Endodermal cell (in vitro differentiated cells): ENCODE measurements at regions not wholly inside any gene's neighbourhood (a gene's known extent, or its start where the extent isn't known, plus 50 kb on each side); places are given as distances from the start of the nearest gene placed in this dataset.

Source experiments
- DNase-seq: peaks from one replicate; pipeline ENCODE4 v3.0.0-alpha.2; 2017
- H3K27ac ChIP-seq: 2 replicates; pipeline ENCODE4 v1.5.1; 2013; ENCODE audit warnings: mild to moderate bottlenecking, low read depth, low read length, moderate library complexity
- H3K27me3 ChIP-seq: 2 replicates; pipeline ENCODE4 v1.6.1; 2013; ENCODE audit warnings: mild to moderate bottlenecking, low read length, moderate library complexity; ENCODE audit not compliant: insufficient read depth, control insufficient read depth, poor library complexity, severe bottlenecking
- H3K36me3 ChIP-seq: 2 replicates; pipeline ENCODE4 v1.7.0; 2013; ENCODE audit warnings: mild to moderate bottlenecking, low read length, moderate library complexity; ENCODE audit not compliant: control insufficient read depth, insufficient read depth
- H3K4me1 ChIP-seq: one replicate; pipeline ENCODE4 v1.7.0; 2013; ENCODE audit warnings: low read length; ENCODE audit not compliant: control insufficient read depth, insufficient read depth
- H3K4me3 ChIP-seq: 2 replicates; pipeline ENCODE4 v1.5.1; 2013; ENCODE audit warnings: mild to moderate bottlenecking, low read length, moderate library complexity
- H3K9ac ChIP-seq: 2 replicates; pipeline ENCODE4 v1.6.1; 2013; ENCODE audit warnings: mild to moderate bottlenecking, low read length, moderate library complexity; ENCODE audit not compliant: poor library complexity, severe bottlenecking; ENCODE audit errors: extremely low read depth
- H3K9me3 ChIP-seq: 2 replicates; pipeline ENCODE4 v1.6.1; 2013; ENCODE audit warnings: mild to moderate bottlenecking, low read length, moderate library complexity; ENCODE audit not compliant: control insufficient read depth
- H3K27ac Mint-ChIP-seq: 2 replicates; pipeline ENCODE4 v1.8.0; 2020; ENCODE audit warnings: mixed read lengths
- H3K27me3 Mint-ChIP-seq: 2 replicates; pipeline ENCODE4 v1.8.0; 2021; ENCODE audit warnings: mild to moderate bottlenecking, mixed read lengths; ENCODE audit not compliant: insufficient read depth
- H3K36me3 Mint-ChIP-seq: 2 replicates; pipeline ENCODE4 v1.8.0; 2020; ENCODE audit warnings: low read depth, mixed read lengths
- H3K4me1 Mint-ChIP-seq: 2 replicates; pipeline ENCODE4 v1.8.0; 2020; ENCODE audit warnings: mixed read lengths
- H3K4me3 Mint-ChIP-seq: 2 replicates; pipeline ENCODE4 v1.8.0; 2020; ENCODE audit warnings: mild to moderate bottlenecking, moderate library complexity, mixed read lengths
- H3K9me3 Mint-ChIP-seq: 2 replicates; pipeline ENCODE4 v1.8.0; 2020; ENCODE audit warnings: mild to moderate bottlenecking, mixed read lengths
- WGBS, 2 experiments: methylation state at CpG; one replicate each; pipeline versions ENCODE4 v1.1.5 to v1.1.7; 2013; ENCODE audit warnings: missing lambda C conversion rate in 2 of 2, mixed read lengths in 1 of 2; ENCODE audit not compliant: insufficient coverage in 1 of 2, insufficient read length in 1 of 2; 5-methylcytosine and 5-hydroxymethylcytosine counted together
- TF ChIP-seq, protein P1 (sequence below): fragments of 200-600 bp; sonication (generic); conservative IDR thresholded peaks from 2 replicates; pipeline ENCODE4 v1.5.0; 2021; ENCODE audit warnings: antibody characterized with exemption, mild to moderate bottlenecking

DNA sequence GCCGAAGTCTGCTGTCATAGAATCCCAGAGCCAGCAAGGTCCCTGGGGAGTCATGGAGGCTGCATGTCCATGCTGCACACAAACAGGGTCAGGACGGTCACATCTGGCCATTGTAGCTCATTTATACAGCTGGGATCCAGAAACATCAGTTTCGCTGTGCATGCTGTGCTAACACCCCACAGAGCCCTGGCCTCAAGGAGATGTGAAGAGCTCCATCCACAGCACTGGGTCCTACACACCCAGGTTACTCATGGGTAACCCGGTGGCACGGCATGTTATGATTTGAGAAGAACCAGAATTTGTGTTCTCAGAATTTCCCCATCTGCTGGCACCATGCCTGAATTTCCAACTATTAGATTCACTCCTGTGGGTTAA is 146.3 kb upstream of the ARHGAP20 start:
- H3K27me3 ChIP-seq = peaks cover 45% of the 10 kb centered on the region
- Mint-ChIP-seq H3K4me3 (no peak overlapping the region), H3K27me3 (peaks cover 55% of the 10 kb centered on the region), H3K9me3 (no peaks in the 10 kb centered on the region), H3K36me3 (no peaks in the 10 kb centered on the region), H3K4me1 (peaks cover 17% of the 10 kb centered on the region), H3K27ac (no peak overlapping the region)
- peaks cover 15% of the 10 kb centered on the region for H3K9me3 ChIP-seq
- no peak overlapping the region for H3K9ac ChIP-seq
- no peak for DNase-seq
- no peak overlapping the region for H3K4me3 ChIP-seq
- peaks cover 2% of the 10 kb centered on the region for H3K4me1 ChIP-seq
- no peaks in the 10 kb centered on the region for H3K36me3 ChIP-seq
- TF ChIP-seq, protein P1, sequence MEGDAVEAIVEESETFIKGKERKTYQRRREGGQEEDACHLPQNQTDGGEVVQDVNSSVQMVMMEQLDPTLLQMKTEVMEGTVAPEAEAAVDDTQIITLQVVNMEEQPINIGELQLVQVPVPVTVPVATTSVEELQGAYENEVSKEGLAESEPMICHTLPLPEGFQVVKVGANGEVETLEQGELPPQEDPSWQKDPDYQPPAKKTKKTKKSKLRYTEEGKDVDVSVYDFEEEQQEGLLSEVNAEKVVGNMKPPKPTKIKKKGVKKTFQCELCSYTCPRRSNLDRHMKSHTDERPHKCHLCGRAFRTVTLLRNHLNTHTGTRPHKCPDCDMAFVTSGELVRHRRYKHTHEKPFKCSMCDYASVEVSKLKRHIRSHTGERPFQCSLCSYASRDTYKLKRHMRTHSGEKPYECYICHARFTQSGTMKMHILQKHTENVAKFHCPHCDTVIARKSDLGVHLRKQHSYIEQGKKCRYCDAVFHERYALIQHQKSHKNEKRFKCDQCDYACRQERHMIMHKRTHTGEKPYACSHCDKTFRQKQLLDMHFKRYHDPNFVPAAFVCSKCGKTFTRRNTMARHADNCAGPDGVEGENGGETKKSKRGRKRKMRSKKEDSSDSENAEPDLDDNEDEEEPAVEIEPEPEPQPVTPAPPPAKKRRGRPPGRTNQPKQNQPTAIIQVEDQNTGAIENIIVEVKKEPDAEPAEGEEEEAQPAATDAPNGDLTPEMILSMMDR = no peak
- WGBS, 2 experiments = 73 to 96% methylated on average over 4 to 5 of the region's 5 CpGs
- no peak overlapping the region for H3K27ac ChIP-seq

DNA sequence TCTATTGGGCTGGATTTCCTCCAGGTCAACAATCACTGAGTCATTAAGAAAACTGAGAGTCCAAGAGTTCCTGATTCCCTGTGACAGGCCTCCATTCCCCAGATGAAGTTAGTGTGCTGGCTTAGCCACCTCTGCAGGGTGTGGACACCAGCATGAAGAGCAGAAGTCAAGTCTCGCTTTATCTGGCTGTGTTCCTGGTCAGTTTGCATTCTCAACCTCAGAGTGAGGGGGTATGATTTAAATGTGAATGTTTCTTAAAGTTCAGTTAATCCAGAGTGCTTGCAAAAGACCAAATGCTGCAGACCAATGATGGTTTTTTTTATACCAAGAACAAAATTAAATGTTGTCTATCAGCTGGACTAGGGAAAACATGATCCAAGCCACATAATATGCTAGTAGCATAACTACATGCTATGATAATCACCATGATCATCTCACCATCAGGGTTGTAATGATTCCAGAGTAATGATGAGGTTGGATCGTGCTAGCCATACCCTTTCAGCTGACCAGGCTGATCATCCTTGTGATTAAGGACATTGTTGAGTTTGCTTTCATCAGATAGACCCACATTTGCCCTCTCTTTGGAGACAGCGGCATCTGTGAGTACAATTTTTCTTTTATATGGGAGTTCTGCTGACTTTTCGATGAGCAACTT is 145.8 kb upstream of the ARHGAP20 start:
- 96% methylated on average over 4 of the region's 4 CpGs for WGBS, 2 experiments
- TF ChIP-seq, protein P1 = no peak
- Histone ChIP-seq H3K4me3 (no peak overlapping the region), H3K9ac (no peak overlapping the region), H3K9me3 (peaks cover 15% of the 10 kb centered on the region), H3K4me1 (no peaks in the 10 kb centered on the region), H3K27me3 (peaks cover 45% of the 10 kb centered on the region), H3K27ac (no peak overlapping the region), H3K36me3 (no peaks in the 10 kb centered on the region)
- H3K27me3 Mint-ChIP-seq = peaks cover 56% of the 10 kb centered on the region
- H3K9me3 Mint-ChIP-seq = no peaks in the 10 kb centered on the region
- DNase-seq = no peak
- H3K4me3 Mint-ChIP-seq = no peak overlapping the region
- H3K36me3 Mint-ChIP-seq = no peaks in the 10 kb centered on the region
- H3K4me1 Mint-ChIP-seq = peaks cover 21% of the 10 kb centered on the region
- no peak overlapping the region for H3K27ac Mint-ChIP-seq

DNA sequence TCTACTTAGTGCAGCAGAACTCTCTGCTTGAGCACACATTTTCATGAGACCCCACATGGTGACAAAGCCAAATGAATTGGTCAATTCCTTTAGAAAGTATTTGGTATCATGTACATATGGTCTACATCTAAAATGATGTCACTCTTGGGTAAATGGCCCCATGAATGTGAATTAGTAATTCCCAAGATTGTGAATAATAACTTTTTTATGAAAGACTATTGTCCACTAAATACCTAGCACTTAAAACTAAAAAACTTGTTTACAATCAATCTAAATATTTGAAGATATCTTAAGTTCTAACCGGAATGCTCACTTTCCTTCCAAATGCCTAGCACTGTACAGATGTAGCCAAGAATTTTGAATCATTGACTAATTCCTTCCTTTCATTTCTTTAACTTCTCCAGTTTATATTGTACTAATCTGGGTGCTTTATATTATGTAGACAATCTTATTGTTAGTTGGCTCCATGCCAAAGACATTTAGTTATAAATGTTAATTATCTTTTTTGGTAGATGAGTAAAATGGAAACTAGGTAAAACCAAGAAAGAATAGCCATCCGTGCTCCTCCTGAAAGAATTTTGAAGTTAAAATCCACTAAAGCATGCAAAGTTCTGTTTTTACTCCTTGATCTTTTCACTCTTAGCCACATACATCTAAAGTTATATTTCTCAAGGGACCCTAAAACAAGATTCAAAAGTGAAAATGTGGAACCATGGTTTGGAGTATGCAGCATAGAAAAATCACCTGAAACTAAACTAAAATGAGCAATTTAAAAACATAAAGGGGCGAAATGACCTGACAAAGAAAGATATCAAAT is 145.0 kb upstream of the ARHGAP20 start:
- TF ChIP-seq, protein P1 = no peak
- H3K4me3 Mint-ChIP-seq = no peak overlapping the region
- 82 to 92% methylated on average over 3 of the region's 3 CpGs for WGBS, 2 experiments

More for the DNA sequence above, 145.0 kb upstream of the ARHGAP20 start:
- H3K9me3 Mint-ChIP-seq = no peaks in the 10 kb centered on the region
- no peak for DNase-seq
- H3K4me1 ChIP-seq = no peaks in the 10 kb centered on the region
- peaks cover 15% of the 10 kb centered on the region for H3K4me1 Mint-ChIP-seq
- no peak overlapping the region for H3K27ac Mint-ChIP-seq
- H3K27ac ChIP-seq = no peak overlapping the region
- no peak overlapping the region for H3K9ac ChIP-seq
- H3K4me3 ChIP-seq = no peak overlapping the region
- peaks cover 45% of the 10 kb centered on the region for H3K27me3 ChIP-seq
- H3K36me3 Mint-ChIP-seq = no peaks in the 10 kb centered on the region
- peaks cover 61% of the 10 kb centered on the region for H3K27me3 Mint-ChIP-seq
- H3K36me3 ChIP-seq = no peaks in the 10 kb centered on the region
- peaks cover 15% of the 10 kb centered on the region for H3K9me3 ChIP-seq
